DND-41 (cell line): ENCODE measurements at regions not wholly inside any gene's neighbourhood (a gene's known extent, or its start where the extent isn't known, plus 50 kb on each side); places are given as distances from the start of the nearest gene placed in this dataset.

Experiments used
- ATAC-seq: fragments of 200-7000 bp; cut with Tn5 transposase; 3 replicates; pipeline ENCODE4 v1.9.1; 2021; ENCODE audit warnings: low read depth; ENCODE audit not compliant: insufficient read depth
- DNase-seq: peaks from one replicate; pipeline ENCODE4 v3.0.0-alpha.2; 2020
- H2AFZ ChIP-seq: 2 replicates; pipeline ENCODE4 v1.6.0; 2012; ENCODE audit warnings: low read depth, low read length
- H3K27ac ChIP-seq: 2 replicates; pipeline ENCODE4 v1.5.1; 2012; ENCODE audit warnings: low read length, inconsistent platforms
- H3K27me3 ChIP-seq: fragments of 200-600 bp; sonication (generic); 2 replicates; pipeline ENCODE4 v1.6.0; 2012; ENCODE audit warnings: low read length, mild to moderate bottlenecking, inconsistent platforms; ENCODE audit not compliant: insufficient read depth, poor library complexity
- H3K36me3 ChIP-seq: 2 replicates; pipeline ENCODE4 v1.5.1; 2012; ENCODE audit warnings: low read length, inconsistent platforms; ENCODE audit not compliant: insufficient read depth
- H3K4me1 ChIP-seq: 2 replicates; pipeline ENCODE4 v1.5.1; 2012; ENCODE audit warnings: mild to moderate bottlenecking, low read length; ENCODE audit not compliant: insufficient read depth
- H3K4me2 ChIP-seq: 2 replicates; pipeline ENCODE4 v1.6.0; 2012; ENCODE audit warnings: mild to moderate bottlenecking, moderate library complexity, low read length, inconsistent platforms; ENCODE audit not compliant: insufficient read depth
- H3K4me3 ChIP-seq, 2 experiments: fragments of 200-600 bp in 1 of 2; shearing (Covaris generic) in 1 of 2; 2 replicates each; pipeline ENCODE4 v1.5.1; 2012 to 2016; ENCODE audit warnings: inconsistent platforms in 2 of 2, low read length in 2 of 2, mild to moderate bottlenecking in 2 of 2, low read depth in 1 of 2, moderate library complexity in 1 of 2
- H3K79me2 ChIP-seq: 2 replicates; pipeline ENCODE4 v1.6.0; 2012; ENCODE audit warnings: low read length, inconsistent platforms; ENCODE audit not compliant: insufficient read depth
- H3K9ac ChIP-seq: 2 replicates; pipeline ENCODE4 v1.6.0; 2012; ENCODE audit warnings: low read depth, mild to moderate bottlenecking, inconsistent platforms, low read length, moderate library complexity
- H3K9me3 ChIP-seq: 2 replicates; pipeline ENCODE4 v1.5.1; 2012; ENCODE audit warnings: low read length, moderate library complexity, mild to moderate bottlenecking, inconsistent platforms; ENCODE audit not compliant: insufficient read depth, severe bottlenecking
- H4K20me1 ChIP-seq: 2 replicates; pipeline ENCODE4 v1.6.0; 2012; ENCODE audit warnings: low read length; ENCODE audit not compliant: insufficient read depth
- CTCF ChIP-seq: IDR thresholded peaks from 2 replicates; pipeline ENCODE4 v1.5.1; 2012; ENCODE audit warnings: borderline replicate concordance, low read length, moderate library complexity, mild to moderate bottlenecking; ENCODE audit not compliant: poor library complexity, severe bottlenecking; ENCODE audit errors: extremely low read depth
- EZH2 ChIP-seq: IDR thresholded peaks from 3 replicates; pipeline ENCODE4 v1.6.1; 2012; ENCODE audit warnings: borderline replicate concordance, low read depth, mild to moderate bottlenecking, moderate library complexity, low read length, inconsistent platforms; ENCODE audit not compliant: severe bottlenecking

- TF ChIP-seq EZH2, result no peak
- TF ChIP-seq CTCF, result no peak
- Histone ChIP-seq H3K4me2 (no peak overlapping the region), H3K27ac (no peak overlapping the region), H2AFZ (no peak overlapping the region), H3K4me3 (no peak overlapping the region), H3K9me3 (no peaks in the 10 kb centered on the region), H4K20me1 (peaks cover 8% of the 10 kb centered on the region), H3K9ac (no peak overlapping the region), H3K36me3 (no peaks in the 10 kb centered on the region), H3K79me2 (no peaks in the 10 kb centered on the region), H3K4me1 (0 out of 2 replicates have a peak, but pooled peaks cover 3% of the 10 kb centered on the region), H3K27me3 (no peaks in the 10 kb centered on the region)
- ATAC-seq, result no peak
- DNase-seq, result no peak
Measured at GRCh38 chr20:59387891-59388290, 87.5 kb downstream of the EDN3 start.

GRCh38 chr20:59388402-59388801 lies 88.0 kb downstream of the EDN3 start:
- H3K79me2 ChIP-seq, result no peaks in the 10 kb centered on the region
- no peaks in the 10 kb centered on the region for H3K36me3 ChIP-seq
- H3K9ac ChIP-seq, result no peak overlapping the region
- H3K27ac ChIP-seq, result no peak overlapping the region
- TF ChIP-seq CTCF, result no peak
- TF ChIP-seq EZH2, result no peak
- no peak overlapping the region for H2AFZ ChIP-seq
- no peak overlapping the region for H3K4me3 ChIP-seq
- H3K4me2 ChIP-seq, result no peak overlapping the region
- H3K4me1 ChIP-seq, result 0 out of 2 replicates have a peak, but pooled peaks cover 3% of the 10 kb centered on the region
- ATAC-seq (no peak), DNase-seq (no peak)
- no peaks in the 10 kb centered on the region for H3K9me3 ChIP-seq
- peaks cover 8% of the 10 kb centered on the region for H4K20me1 ChIP-seq
- H3K27me3 ChIP-seq, result no peaks in the 10 kb centered on the region

GRCh38 chr20:59390437-59390836 lies 90.0 kb downstream of the EDN3 start:
- Histone ChIP-seq H3K9ac (no peak overlapping the region), H2AFZ (no peak overlapping the region), H3K79me2 (no peaks in the 10 kb centered on the region), H3K36me3 (no peaks in the 10 kb centered on the region), H3K27me3 (no peaks in the 10 kb centered on the region), H3K9me3 (no peaks in the 10 kb centered on the region), H3K4me1 (0 out of 2 replicates have a peak, but pooled peaks cover under 1% of the 10 kb centered on the region), H3K27ac (no peak overlapping the region), H3K4me3 (no peak overlapping the region), H3K4me2 (no peak overlapping the region), H4K20me1 (peaks cover 5% of the 10 kb centered on the region)
- DNase-seq, result no peak
- no peak for ATAC-seq
- no peak for TF ChIP-seq EZH2
- TF ChIP-seq CTCF, result no peak

- peaks cover 3% of the 10 kb centered on the region for H3K27me3 ChIP-seq
- no peaks in the 10 kb centered on the region for H3K4me1 ChIP-seq
- TF ChIP-seq EZH2 (no peak), CTCF (no peak)
- H3K9me3 ChIP-seq, result no peaks in the 10 kb centered on the region
- H3K27ac ChIP-seq, result no peak overlapping the region
- H3K79me2 ChIP-seq, result no peaks in the 10 kb centered on the region
- no peak overlapping the region for H3K4me3 ChIP-seq
- no peaks in the 10 kb centered on the region for H3K36me3 ChIP-seq
- H3K9ac ChIP-seq, result no peak overlapping the region
- no peaks in the 10 kb centered on the region; the same call in 1 of the 2 replicates for H4K20me1 ChIP-seq
- ATAC-seq (no peak), DNase-seq (no peak)
- H3K4me2 ChIP-seq, result no peak overlapping the region
- H2AFZ ChIP-seq, result no peak overlapping the region
Measured at GRCh38 chr20:59391975-59392374, 91.6 kb downstream of the EDN3 start.
